ENCODE measurements at regions not wholly inside any gene's neighbourhood (a gene's known extent, or its start where the extent isn't known, plus 50 kb on each side); places are given as distances from the start of the nearest gene placed in this dataset.

DNA sequence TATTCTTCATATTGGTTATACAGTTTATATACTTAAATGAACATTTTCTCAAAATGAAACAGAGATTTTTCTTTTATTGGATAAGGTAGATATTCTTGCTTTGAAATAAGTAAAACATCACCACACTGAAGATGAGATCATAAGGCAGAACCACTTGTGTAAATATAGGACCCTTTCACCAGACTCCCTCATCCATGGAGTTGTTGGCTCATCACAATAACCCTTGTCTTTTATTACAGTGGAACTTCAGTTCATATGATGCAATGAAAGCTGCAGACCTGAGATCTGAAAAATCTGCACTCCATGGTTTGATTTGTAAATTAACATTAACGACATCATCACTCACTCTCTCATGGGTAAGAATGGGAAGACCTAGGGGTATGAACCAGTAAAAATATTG lies 51.9 kb upstream of the DBX2 start:
- no peak for DNase-seq

DNA sequence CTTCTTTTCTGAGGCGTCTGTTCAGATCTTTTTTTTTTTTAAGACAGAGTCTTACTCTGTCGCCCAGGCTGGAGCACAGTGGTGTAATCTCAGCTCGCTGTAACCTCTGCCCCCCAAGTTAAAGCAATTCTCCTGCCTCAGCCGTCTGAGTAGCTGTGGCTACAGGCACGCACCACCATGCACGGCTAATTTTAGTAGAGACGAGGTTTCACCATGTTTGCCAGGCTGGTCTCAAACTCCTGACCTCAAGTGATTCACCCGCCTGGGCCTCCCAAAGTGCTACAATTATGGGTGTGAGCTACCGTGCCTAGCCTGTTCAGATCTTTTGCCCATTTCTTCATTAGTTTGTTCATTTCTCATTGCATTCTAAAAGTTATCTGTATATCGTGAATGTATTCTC lies 55.1 kb upstream of the DBX2 start:
- DNase-seq = no peak

DNA sequence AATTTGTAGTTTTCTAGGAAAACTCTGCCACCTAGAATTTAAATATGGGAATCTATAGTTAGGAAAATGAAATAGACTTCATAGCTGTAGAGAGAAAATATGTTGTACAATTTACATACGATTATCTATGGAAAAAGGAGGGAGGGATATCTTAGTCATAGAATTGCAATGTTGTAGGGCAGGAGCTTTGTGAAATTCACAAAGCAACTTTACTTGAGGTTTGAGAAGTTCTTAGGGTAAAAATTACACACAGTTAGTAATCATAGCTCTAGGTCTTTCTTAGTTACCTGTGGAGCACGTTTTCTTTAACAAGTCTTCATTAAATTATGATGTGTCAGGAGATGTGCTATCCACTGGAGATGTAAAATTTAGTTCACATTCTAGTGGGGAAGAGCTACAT lies 61.4 kb upstream of the DBX2 start:
- no peak for DNase-seq

DNA sequence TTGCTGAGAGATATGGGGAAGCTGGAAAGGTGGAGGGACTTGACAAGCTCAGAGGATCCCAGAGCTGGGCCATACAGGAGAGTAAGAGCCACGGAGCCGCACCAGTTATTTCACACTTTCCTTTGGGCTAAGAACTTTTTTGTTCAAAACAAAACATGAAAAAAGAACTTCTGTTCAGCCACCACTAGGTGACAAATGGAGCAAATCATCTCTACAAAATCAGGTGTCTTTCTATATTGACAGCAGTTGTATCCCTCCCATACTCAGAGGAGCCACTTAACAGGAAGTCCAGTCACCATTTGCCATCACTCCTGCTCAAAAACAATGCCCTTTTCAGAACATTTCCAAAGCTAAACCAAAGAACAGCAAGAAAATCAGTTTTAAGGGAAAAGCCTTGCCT lies 70.3 kb upstream of the DBX2 start:
- peak in 1 of 2 experiments; percentile 20 for DNase-seq

DNA sequence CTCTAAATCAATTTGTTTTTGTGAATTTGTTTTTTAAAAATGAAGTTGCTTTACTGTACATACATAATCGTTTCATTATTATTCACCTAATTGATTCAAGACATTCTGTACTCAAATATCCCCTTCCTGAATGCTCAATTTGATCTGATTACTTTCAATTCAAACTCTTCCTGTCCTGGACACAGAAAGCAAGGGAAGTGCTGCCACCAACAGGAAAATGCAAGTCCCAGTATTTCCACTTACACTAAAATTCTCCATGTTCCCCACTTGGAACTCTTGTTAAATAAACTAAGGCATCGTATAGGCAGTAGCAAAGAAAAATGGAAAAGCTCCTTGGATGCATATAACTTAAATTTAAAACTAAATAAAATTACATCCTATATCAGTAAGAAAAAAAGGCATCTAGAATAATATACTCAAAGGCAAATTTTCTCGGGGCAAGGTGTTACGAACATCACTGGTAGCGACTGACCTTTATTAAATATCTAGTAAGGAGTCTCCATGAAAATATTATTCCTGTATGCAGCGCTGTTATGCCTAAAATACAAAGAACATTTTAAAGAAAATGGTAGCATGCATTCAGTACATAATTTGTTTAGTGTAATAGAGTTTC lies 72.0 kb upstream of the DBX2 start:
- peak in 1 of 2 experiments; percentile 6 for DNase-seq

DNA sequence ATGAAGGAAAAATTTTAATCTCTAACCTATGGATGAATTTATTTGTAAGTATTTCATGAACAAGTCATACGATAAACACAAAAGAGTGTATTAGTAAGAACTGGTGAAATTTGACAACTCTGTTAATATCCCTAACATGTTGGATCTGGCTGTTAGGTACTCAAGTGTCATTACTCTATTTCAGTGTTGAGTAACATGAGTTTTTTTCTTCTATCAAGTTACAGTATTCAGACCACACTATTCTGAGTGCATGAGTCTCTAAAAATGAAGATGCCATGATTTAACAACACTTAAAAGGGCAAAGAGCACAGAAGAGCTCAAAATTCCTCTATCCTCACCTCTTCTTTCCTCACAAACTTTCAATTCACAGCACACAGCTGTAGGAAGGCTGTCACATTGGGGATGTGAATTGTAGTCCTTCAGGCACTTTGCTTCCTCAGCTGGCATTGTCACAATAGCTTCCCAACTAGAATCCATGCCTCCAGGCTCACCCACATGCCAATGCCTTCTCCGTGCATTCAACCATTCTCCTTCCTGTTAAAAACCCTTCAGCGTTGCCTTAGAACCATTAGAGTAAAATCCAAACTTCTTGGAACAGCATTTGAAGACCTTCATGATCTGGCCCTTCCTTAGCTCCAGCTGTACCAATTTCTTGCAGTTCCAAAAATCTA lies 73.7 kb upstream of the DBX2 start:
- DNase-seq = no peak

DNA sequence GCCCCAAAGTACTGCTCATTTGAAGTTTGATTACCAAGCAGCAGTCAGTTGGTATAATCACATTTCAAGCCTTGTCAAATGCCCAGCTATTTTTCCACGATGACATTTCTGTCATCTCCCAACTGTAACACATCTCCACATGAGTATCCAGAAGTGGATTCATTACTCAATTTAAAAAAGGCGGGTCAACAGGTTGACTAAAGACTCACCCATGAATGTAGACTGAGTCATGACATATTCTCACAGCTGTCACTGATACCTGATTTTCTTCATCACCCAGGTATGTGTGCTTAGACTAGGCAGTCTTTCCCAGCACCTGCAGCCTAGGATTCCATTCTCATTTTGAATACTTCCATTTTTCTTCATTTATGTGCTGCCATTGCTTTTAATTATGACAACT lies 75.1 kb upstream of the DBX2 start:
- no peak for DNase-seq

DNA sequence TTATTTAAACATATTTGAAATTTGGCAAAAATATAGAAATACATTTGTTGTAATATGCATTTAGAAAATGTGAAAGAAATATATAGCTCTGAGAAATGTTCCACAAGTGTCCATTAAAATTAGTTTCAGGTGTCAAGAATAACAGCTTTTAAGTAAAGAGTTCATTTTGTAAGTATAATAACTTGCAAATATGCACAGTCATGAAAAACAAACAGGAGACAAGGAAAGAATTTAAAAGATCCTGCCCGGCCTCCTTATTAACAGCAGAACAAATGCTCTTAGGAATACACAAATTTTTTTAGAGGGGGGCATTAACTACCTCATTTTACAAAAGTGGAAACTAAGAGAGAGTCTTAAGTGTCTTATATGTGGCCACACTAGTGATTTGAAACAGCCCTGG lies 77.7 kb upstream of the DBX2 start:
- no peak for DNase-seq

DNA sequence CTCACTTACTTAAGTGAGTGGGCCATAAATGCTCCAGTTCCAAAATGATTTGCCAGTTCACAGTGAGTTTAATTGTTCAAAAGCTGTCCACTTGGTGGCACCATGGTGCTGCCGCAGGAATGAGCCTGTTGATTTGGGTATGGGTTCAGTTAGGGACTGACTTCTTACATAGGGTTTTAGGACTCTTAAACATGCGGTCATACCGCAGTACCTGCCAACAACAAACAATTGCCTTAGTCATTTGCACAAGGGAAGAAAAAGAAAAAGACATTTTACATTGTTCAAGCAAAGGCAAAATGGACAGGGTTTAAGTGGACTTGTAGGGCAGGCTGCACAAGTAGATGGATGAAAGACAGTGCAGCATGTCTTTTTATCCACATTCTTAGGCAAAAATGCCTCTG lies 80.0 kb upstream of the DBX2 start:
- peak; percentile 8 to 56 for DNase-seq

DNA sequence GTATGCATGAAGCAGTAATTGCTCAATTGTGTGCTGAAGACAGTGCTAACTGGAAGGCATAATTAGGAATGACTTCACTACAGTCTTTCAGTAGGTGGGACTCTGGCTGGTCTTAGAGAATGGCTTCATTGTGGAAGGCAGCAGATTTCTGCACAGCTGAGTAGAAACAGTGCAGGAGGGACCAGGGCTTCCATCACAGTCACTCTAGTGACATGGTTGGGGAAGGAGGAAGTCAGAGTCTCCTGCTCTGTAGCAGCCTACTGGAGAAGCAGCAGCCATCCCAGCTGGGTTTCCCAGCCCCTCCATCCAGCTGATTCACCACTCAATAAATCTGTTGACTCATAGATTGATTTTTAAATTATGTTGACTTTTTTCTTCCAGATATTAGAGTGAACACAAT lies 80.6 kb upstream of the DBX2 start:
- no peak for DNase-seq

DNA sequence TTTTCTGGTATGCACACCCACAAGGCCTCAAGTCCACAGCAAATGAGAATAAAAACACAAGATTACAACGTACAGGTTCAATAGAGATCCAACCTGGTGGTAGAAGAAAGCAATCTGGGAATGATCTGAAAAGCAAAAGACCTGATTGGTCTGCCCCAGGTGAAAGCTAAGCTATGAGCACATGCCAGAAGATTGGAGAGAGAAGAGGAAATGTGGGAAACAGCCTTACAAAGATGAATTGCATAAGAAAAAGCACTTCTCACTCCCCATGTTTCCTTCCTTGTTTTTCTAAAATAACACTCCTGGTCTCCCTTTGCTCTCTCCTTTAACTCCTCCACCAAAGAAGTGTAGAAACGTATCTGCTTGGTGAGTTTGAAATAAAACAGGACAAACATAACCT lies 77.3 kb upstream of the ANO6 start:
- no peak for DNase-seq

DNA sequence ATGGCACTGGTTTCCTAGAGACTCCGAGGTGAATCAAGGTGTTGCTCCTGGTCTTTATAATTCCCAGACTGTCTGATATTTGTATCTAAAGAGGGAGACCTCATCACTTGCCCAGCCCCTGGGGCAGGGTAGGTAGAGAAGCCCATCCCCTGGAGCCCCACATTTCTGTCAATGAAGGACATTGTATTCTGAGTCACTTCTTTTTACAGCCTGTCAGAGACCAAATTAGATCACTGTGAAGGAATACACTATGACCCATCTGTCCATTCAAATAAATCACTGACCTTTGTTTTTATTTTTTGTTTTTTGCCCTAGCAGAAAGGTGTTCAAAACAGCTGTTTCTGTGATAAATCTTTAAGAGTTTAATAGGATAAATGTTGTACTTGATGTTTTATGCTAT lies 67.9 kb upstream of the ANO6 start:
- DNase-seq = no peak

DNA sequence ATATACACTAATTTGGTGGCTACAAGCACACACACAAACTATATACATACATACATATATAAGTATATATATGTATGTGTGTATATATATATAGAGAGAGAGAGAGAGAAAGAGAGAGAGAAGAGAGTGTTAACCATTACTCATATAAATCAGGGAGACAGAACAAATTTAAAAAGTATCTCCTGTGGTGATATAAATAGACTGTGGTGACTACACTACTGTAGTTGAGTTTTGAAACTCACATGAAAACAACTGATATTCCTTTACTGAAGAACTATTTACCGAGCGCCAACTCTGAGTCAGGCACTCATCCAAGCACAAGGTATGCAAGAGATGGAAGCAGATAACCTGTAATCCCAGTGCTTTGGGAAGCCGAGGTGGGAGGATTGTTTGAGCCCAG lies 67.3 kb upstream of the ANO6 start:
- no peak for DNase-seq

DNA sequence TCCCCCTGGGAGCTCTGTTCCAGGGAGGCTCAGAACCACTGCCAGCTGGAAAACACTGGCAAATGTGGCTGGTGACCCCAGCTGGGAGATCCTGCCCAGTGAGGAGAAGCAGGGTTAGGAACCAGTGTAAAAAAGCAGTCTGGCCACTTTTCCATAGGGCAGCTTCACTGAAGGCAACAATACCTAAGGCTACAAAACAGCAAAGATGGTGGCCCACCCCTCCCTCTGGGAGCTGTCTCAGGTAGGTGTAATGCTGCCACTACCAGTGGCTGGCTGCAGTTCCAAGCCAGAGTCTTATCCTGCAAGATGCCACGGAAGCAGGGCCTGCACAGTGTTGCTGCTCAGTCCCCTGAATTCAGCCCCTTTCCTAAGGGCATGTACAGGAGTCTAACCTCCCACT lies 50.6 kb upstream of the ANO6 start:
- no peak for DNase-seq

DNA sequence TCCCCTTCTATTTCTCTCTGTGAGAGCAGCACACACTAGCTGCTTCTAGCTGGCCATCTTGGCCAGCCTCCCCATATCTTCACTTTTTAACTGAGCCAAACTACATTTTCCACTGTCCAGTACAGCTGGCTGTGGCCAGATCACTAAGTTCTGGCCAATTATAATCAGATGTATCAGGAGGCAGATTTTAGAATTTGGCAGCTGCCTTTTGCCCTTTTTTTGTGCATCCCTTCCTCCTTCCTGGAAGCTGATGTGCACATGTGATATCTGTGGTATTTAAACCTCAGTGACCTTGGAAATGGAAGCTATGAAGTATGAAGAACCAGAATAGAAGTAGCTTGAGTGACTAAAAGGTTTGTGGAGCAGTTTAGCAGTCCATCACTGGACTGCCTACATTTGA lies 49.8 kb upstream of the ANO6 start:
- no peak for DNase-seq
